Endothelial cell of umbilical vein (primary cell): ENCODE measurements at regions not wholly inside any gene's neighbourhood (a gene's known extent, or its start where the extent isn't known, plus 50 kb on each side); places are given as distances from the start of the nearest gene placed in this dataset.

Source experiments
- EZH2 ChIP-seq: IDR thresholded peaks from 2 replicates; pipeline ENCODE4 v1.6.1; 2012; ENCODE audit warnings: borderline replicate concordance, low read depth, mild to moderate bottlenecking, moderate library complexity, low read length, inconsistent platforms; ENCODE audit not compliant: severe bottlenecking
- FOS ChIP-seq: IDR thresholded peaks from 2 replicates; pipeline ENCODE4 v1.6.1; 2011; ENCODE audit warnings: mild to moderate bottlenecking, low read length, moderate library complexity, borderline replicate concordance; ENCODE audit not compliant: insufficient read depth
- GATA2 ChIP-seq: IDR thresholded peaks from 2 replicates; pipeline ENCODE4 v1.7.0; 2011; ENCODE audit warnings: low read depth, mild to moderate bottlenecking, moderate library complexity, mixed read lengths, low read length; ENCODE audit not compliant: insufficient read length, insufficient read depth
- JUN ChIP-seq: IDR thresholded peaks from 2 replicates; pipeline ENCODE4 v1.6.1; 2011; ENCODE audit warnings: borderline replicate concordance, low read depth; ENCODE audit not compliant: insufficient read length, insufficient read depth
- MYC ChIP-seq: IDR thresholded peaks from one replicate; pipeline ENCODE4 v1.6.1; 2011; ENCODE audit warnings: mild to moderate bottlenecking, low read depth, low read length
- POLR2A ChIP-seq: IDR thresholded peaks from 2 replicates; pipeline ENCODE4 v1.6.1; 2012; ENCODE audit warnings: low read depth, mild to moderate bottlenecking, control low read depth, low read length
- POLR2AphosphoS5 ChIP-seq: IDR thresholded peaks from 2 replicates; pipeline ENCODE4 v1.6.1; 2012; ENCODE audit warnings: low read depth, mild to moderate bottlenecking, control low read depth, low read length, moderate library complexity; ENCODE audit not compliant: insufficient read depth
- TF ChIP-seq, protein P1 (sequence below), 2 donors: IDR thresholded peaks; 1 replicate in 1 of 2; 2 replicates in 1 of 2; pipeline ENCODE4 v1.5.1; 2011; ENCODE audit warnings: low read length in 2 of 2, mild to moderate bottlenecking in 2 of 2, moderate library complexity in 2 of 2, control low read depth in 1 of 2, inconsistent platforms in 1 of 2, low read depth in 1 of 2; ENCODE audit not compliant: insufficient read depth in 1 of 2; ENCODE audit errors: extremely low read depth in 1 of 2
- TF ChIP-seq, protein P2 (sequence below): IDR thresholded peaks from 2 replicates; pipeline ENCODE4 v1.6.1; 2011; ENCODE audit not compliant: insufficient read depth, insufficient read length

DNA sequence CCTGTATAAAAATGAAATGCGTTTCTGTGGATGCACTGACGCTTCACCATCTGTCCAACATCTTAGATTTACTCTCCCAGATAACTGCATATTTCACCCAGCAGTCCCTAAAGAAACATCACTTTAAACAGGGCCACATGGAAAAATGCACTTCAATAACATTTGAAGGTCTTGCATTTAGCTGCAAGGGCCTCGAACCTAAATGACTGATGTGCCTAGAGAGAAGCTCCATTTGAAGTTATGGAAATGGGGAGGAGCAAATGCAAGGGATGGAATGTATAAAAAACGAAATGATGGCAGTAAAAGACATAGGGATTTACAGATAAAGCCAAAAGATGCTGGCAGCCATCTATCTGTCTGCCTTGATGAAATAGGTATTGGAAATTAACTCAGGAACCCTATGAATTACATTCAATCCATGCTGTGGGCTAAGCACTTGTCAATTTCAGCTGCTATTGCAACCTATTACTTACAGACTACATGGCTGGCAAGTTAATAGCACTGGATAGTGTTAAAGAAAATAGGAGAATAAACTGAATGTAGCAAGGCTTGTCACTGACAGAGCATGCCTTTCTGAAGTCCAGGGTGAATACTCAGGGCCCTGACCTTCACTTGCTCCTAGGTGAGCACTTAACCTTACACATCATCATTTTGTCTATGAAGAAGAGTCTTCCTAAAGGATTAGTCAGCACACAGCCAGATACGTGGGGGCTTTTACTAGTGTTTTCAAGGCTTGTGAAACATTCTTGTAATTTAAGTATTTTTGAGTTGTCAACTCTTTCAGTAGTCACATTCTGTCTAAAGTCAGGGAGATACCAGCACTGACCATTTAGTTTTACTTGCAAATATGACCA lies 963.4 kb downstream of the PCDH17 start:
- TF ChIP-seq, protein P1, sequence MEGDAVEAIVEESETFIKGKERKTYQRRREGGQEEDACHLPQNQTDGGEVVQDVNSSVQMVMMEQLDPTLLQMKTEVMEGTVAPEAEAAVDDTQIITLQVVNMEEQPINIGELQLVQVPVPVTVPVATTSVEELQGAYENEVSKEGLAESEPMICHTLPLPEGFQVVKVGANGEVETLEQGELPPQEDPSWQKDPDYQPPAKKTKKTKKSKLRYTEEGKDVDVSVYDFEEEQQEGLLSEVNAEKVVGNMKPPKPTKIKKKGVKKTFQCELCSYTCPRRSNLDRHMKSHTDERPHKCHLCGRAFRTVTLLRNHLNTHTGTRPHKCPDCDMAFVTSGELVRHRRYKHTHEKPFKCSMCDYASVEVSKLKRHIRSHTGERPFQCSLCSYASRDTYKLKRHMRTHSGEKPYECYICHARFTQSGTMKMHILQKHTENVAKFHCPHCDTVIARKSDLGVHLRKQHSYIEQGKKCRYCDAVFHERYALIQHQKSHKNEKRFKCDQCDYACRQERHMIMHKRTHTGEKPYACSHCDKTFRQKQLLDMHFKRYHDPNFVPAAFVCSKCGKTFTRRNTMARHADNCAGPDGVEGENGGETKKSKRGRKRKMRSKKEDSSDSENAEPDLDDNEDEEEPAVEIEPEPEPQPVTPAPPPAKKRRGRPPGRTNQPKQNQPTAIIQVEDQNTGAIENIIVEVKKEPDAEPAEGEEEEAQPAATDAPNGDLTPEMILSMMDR (IDR thresholded peaks at IDR 0.05; ENCODE audit: extremely low read depth in 1 of 2, insufficient read depth in 1 of 2, low read depth in 1 of 2, low read length in 2 of 2) = no peak
- no peak for TF ChIP-seq POLR2A
- TF ChIP-seq EZH2 = no peak
- no peak for TF ChIP-seq POLR2AphosphoS5
- TF ChIP-seq GATA2 = no peak
- TF ChIP-seq, protein P2, sequence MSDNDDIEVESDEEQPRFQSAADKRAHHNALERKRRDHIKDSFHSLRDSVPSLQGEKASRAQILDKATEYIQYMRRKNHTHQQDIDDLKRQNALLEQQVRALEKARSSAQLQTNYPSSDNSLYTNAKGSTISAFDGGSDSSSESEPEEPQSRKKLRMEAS = no peak
- TF ChIP-seq MYC = no peak
- no peak for TF ChIP-seq FOS
- TF ChIP-seq JUN = no peak
